ENCODE measurements at regions not wholly inside any gene's neighbourhood (a gene's known extent, or its start where the extent isn't known, plus 50 kb on each side); places are given as distances from the start of the nearest gene placed in this dataset.
"Not testable (repeated sequence)": the region's sequence is repeated elsewhere in the genome, so short reads cannot be mapped to it uniquely, and the experiment has no call there.

DNA sequence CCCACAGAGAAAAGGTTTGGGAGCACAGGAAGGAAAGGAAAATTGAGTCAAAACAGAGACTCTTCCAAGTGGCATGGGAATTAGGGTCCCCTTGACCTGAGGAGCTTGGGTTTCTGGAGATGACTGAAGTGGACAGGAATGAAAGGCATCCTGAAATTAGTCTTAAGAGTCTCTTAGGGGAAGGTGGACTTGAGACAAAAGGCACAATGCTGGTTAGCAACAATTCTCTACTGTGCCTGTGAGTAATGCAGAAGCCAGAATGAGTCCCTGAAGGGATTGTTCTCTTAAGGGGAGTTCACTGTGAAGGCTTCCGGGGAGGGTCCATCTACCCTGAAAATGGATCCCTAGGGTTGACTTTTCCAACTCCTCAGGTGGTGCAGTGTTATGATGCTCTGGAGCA, 58.4 kb upstream of the FOXE1 start:
- Histone ChIP-seq H3K27me3 (ENCODE audit: insufficient read depth, low read depth, severe bottlenecking) (no peaks in the 10 kb centered on the region), H3K27ac (no peak overlapping the region), H3K9me3 (ENCODE audit: severe bottlenecking) (peaks cover 8% of the 10 kb centered on the region), H3K36me3 (no peaks in the 10 kb centered on the region), H3K4me3 (ENCODE audit: low read depth, low read length) (no peak overlapping the region)
- TF ChIP-seq, protein P1, sequence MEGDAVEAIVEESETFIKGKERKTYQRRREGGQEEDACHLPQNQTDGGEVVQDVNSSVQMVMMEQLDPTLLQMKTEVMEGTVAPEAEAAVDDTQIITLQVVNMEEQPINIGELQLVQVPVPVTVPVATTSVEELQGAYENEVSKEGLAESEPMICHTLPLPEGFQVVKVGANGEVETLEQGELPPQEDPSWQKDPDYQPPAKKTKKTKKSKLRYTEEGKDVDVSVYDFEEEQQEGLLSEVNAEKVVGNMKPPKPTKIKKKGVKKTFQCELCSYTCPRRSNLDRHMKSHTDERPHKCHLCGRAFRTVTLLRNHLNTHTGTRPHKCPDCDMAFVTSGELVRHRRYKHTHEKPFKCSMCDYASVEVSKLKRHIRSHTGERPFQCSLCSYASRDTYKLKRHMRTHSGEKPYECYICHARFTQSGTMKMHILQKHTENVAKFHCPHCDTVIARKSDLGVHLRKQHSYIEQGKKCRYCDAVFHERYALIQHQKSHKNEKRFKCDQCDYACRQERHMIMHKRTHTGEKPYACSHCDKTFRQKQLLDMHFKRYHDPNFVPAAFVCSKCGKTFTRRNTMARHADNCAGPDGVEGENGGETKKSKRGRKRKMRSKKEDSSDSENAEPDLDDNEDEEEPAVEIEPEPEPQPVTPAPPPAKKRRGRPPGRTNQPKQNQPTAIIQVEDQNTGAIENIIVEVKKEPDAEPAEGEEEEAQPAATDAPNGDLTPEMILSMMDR (IDR thresholded peaks at IDR 0.05; ENCODE audit: low read depth, low read length): no peak
- no peak for DNase-seq

DNA sequence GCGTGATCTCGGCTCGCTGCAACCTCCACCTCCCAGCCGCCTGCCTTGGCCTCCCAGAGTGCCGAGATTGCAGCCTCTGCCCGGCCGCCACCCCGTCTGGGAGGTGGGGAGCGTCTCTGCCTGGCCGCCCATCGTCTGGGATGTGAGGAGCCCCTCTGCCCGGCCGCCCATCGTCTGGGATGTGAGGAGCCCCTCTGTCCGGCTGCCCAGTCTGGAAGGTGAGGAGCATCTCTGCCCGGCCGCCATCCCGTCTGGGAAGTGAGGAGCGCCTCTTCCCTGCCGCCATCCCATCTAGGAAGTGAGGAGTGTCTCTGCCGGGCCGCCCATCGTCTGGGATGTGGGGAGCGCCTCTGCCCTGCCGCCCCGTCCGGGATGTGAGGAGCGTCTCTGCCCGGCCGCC, 56.9 kb upstream of the FOXE1 start:
- not testable (repeated sequence) for H3K9me3 ChIP-seq (ENCODE audit: severe bottlenecking); DNase-seq; H3K4me3 ChIP-seq (ENCODE audit: low read depth, low read length); H3K27me3 ChIP-seq (ENCODE audit: insufficient read depth, low read depth, severe bottlenecking); H3K27ac ChIP-seq; H3K36me3 ChIP-seq

DNA sequence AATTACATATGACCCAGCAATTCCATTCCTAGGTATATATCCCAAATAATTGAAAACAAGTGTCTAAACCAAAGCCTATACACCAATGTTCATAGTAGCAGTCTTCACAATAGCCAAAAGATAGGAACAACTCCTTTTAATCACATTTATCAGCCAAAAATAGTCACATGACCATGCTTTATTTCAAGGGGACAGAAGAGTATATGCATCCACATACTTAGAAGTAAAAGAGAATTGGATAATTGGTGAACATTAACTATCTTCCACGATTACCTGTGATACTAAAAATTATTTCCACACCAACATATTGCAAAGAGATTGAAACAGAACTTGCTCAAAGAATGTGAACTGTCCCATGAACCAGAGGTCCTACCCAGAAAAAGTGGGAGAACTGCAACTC, 51.8 kb upstream of the FOXE1 start:
- Histone ChIP-seq H3K27ac (no peak overlapping the region), H3K9me3 (ENCODE audit: severe bottlenecking) (no peaks in the 10 kb centered on the region), H3K27me3 (ENCODE audit: insufficient read depth, low read depth, severe bottlenecking) (no peaks in the 10 kb centered on the region), H3K36me3 (no peaks in the 10 kb centered on the region), H3K4me3 (ENCODE audit: low read depth, low read length) (no peak overlapping the region)
- no peak for DNase-seq
- TF ChIP-seq, protein P1 (IDR thresholded peaks at IDR 0.05; ENCODE audit: low read depth, low read length): no peak

DNA sequence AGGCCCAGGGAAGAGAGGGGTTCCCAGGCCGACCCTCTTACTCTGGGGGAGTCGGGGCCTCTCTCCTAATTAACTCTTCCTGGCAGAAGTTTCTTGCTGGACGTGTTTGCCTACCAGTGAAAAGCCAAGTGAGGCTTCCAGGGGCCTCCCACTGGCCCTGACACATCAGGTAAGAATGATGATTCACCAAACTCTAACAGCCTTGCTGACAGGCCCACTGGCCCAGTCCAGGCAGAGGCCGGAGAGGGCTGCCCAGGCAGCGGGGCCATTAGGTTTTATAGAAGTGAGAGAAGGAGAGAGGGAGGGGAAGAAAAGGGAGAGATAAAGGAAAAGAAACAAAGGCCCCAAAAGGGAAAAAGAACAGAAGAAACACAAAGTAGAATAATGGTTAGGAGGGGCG, 50.8 kb upstream of the FOXE1 start:
- no peak overlapping the region for H3K27ac ChIP-seq
- no peak for DNase-seq
- H3K27me3 ChIP-seq (ENCODE audit: insufficient read depth, low read depth, severe bottlenecking): no peaks in the 10 kb centered on the region
- no peaks in the 10 kb centered on the region for H3K9me3 ChIP-seq (ENCODE audit: severe bottlenecking)
- no peak overlapping the region for H3K4me3 ChIP-seq (ENCODE audit: low read depth, low read length)
- TF ChIP-seq, protein P1 (IDR thresholded peaks at IDR 0.05; ENCODE audit: low read depth, low read length): no peak
- H3K36me3 ChIP-seq: no peaks in the 10 kb centered on the region

DNA sequence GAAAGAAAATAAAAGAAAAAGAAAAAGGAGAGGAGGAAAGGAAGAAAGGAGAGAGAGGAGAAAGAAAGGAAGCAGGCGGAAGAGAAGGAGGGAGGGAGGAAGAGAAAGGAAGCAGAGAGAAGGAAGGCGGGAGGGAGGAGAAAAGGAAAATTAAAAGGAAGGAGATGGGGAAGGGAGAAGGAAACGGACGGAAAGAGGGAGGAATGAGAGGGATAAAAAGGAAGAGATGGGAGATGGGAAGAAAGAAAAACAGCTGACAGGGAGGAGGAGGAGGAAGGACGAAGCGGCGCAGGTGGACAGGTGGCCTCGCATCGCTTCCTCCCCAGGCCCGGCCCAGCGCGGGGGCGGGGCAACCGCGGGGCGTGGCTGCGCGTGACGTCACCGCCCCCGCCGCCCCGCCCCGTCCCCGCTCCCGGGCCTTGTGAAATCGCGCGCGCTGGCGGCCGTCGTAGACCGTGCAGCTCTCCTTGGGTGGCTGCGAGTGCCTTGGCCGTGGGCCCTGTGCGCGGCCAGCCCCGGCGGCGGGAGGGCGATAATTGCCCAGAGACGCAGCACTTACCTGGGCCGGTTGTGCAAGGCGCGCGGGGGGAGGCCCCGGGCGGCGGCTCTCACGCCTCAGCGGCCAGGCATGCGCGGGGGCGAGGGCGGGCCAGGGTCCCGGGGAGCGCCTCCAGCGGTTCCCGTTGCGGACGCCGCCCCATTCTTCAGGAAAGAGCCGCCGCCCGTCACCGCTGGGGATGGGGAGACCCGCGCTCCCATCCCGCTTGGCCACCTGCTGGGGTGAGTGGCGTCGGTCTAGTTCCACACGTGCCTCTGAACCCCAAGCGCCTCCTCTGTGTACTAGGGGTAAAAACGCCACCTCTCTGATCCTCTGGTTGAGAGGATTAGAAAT, 49.6 kb upstream of the FOXE1 start:
- H3K27ac ChIP-seq: peak overlapping the region; percentile 89
- TF ChIP-seq, protein P1 (IDR thresholded peaks at IDR 0.05; ENCODE audit: low read depth, low read length): 0 out of 2 replicates have a peak, but pooled peaks have one; percentile 14
- peak; percentile 89 for DNase-seq

More for the DNA sequence above, 49.6 kb upstream of the FOXE1 start:
- Histone ChIP-seq H3K4me3 (ENCODE audit: low read depth, low read length) (peak overlapping the region; percentile 60), H3K27me3 (ENCODE audit: insufficient read depth, low read depth, severe bottlenecking) (no peaks in the 10 kb centered on the region), H3K9me3 (ENCODE audit: severe bottlenecking) (no peaks in the 10 kb centered on the region), H3K36me3 (no peaks in the 10 kb centered on the region)

Data from WERI-Rb-1 (cell line).